SK-N-SH treated with all-trans-retinoic acid at 6 μM for 48 hours (cell line): ENCODE measurements at regions not wholly inside any gene's neighbourhood (a gene's known extent, or its start where the extent isn't known, plus 50 kb on each side); places are given as distances from the start of the nearest gene placed in this dataset.

Experiments used
- OSR1 ChIP-seq: fragments of 250-450 bp; sonication (Bioruptor Pico); IDR thresholded peaks from 2 replicates; pipeline ENCODE4 v1.8.0; 2022; ENCODE audit warnings: moderate library complexity, mild to moderate bottlenecking, inconsistent platforms
- RARB ChIP-seq: fragments of 250-450 bp; sonication (Bioruptor Pico); IDR thresholded peaks from 2 replicates; pipeline ENCODE4 v1.8.0; 2021; ENCODE audit warnings: mild to moderate bottlenecking, moderate library complexity
- TOX ChIP-seq: fragments of 250-450 bp; sonication (Bioruptor Pico); IDR thresholded peaks from 2 replicates; pipeline ENCODE4 v1.8.0; 2021; ENCODE audit warnings: mild to moderate bottlenecking, moderate library complexity, borderline replicate concordance
- ZC3H10 ChIP-seq: fragments of 250-450 bp; sonication (Bioruptor Pico); IDR thresholded peaks from 2 replicates; pipeline ENCODE4 v1.5.1; 2021; ENCODE audit warnings: mild to moderate bottlenecking, moderate library complexity
- ZNF8 ChIP-seq: fragments of 450-650 bp; formaldehyde crosslinking; IDR thresholded peaks from 2 replicates; pipeline ENCODE4 v1.5.0; 2020; ENCODE audit warnings: mild to moderate bottlenecking, moderate library complexity
- TF ChIP-seq, protein P1 (sequence below): fragments of 250-450 bp; sonication (Bioruptor Pico); IDR thresholded peaks from 2 replicates; pipeline ENCODE4 v1.8.0; 2020; ENCODE audit warnings: mild to moderate bottlenecking, moderate library complexity, borderline replicate concordance

DNA sequence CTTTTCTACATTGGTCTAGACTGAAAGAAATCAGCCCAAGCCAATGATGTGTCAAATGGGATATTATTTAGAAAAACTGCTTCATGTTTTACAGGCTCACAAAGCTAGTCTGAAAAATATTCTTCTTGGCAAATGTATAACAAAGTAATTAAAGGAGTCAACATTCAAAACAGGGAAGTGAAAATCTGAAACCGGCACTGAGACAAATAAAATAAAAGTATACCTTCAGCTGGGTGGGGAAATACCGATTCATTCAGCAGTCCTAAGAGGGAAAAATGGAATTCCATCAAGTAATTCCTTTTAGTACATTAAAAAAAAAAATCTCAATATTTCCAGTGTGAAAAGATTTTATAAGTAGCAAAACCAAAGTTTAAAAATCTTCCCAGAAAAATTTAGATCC, 259.6 kb upstream of the SLC24A2 start:
- TF ChIP-seq ZC3H10 (CRISPR knock-in tag) = no peak
- TF ChIP-seq TOX (CRISPR knock-in tag) = no peak
- TF ChIP-seq OSR1 (CRISPR knock-in tag) = no peak
- no peak for TF ChIP-seq RARB (CRISPR knock-in tag)
- TF ChIP-seq ZNF8 (CRISPR knock-in tag) = no peak
- TF ChIP-seq, protein P1, sequence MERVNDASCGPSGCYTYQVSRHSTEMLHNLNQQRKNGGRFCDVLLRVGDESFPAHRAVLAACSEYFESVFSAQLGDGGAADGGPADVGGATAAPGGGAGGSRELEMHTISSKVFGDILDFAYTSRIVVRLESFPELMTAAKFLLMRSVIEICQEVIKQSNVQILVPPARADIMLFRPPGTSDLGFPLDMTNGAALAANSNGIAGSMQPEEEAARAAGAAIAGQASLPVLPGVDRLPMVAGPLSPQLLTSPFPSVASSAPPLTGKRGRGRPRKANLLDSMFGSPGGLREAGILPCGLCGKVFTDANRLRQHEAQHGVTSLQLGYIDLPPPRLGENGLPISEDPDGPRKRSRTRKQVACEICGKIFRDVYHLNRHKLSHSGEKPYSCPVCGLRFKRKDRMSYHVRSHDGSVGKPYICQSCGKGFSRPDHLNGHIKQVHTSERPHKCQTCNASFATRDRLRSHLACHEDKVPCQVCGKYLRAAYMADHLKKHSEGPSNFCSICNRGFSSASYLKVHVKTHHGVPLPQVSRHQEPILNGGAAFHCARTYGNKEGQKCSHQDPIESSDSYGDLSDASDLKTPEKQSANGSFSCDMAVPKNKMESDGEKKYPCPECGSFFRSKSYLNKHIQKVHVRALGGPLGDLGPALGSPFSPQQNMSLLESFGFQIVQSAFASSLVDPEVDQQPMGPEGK (CRISPR knock-in tag) = no peak
